DMS 273 (cell line): ENCODE measurements at regions not wholly inside any gene's neighbourhood (a gene's known extent, or its start where the extent isn't known, plus 50 kb on each side); places are given as distances from the start of the nearest gene placed in this dataset.
"Not testable (repeated sequence)": the region's sequence is repeated elsewhere in the genome, so short reads cannot be mapped to it uniquely, and the experiment has no call there.

Experiments
- DNase-seq: peaks from one replicate; lab custom pipeline; 2025; ENCODE audit not compliant: unreplicated experiment; lab: John Stamatoyannopoulos, UW

- no peak for DNase-seq
These were observed 181.7 kb upstream of the NPY2R start for GRCh38 chr4:155026715-155027114.

DNA sequence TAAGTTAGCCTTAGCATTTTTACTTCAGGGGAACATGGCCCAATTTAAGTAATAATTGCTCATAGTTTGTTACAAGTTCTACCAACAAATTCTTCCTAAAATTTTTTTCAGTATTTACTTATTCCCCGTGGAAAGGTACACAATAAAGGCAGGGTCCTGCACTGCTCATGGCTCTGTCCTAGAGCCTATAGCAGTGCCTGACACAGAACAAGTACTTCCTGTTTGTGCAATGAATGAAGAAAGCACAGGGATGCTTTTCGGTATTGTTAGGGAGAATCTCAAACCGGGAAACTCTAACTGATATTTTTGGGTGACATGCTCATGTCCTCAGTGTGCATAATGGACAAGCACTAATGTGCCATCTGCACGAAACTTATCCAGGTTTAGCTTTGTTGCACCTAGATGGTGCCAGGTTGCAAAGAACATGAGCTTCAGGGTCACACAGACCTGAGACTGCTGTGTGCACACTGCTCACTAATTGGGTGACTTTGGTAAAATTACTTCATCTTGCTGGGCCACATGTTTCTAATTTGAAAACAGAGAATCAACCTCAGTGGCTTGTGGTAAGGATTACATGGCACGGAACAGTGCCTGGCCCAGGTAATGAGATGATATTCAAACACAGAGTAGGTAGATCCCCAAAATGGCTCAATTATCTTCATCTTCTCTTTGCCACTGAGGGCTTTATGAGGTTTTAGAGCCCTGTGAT is 175.8 kb upstream of the NPY2R start:
- no peak for DNase-seq

- DNase-seq = no peak
These were observed 174.8 kb upstream of the NPY2R start for GRCh38 chr4:155033604-155034003.

GRCh38 chr4:155037031-155037430 is 171.4 kb upstream of the NPY2R start:
- DNase-seq = no peak

GRCh38 chr4:155038459-155038858 is 170.0 kb upstream of the NPY2R start:
- DNase-seq = no peak

DNA sequence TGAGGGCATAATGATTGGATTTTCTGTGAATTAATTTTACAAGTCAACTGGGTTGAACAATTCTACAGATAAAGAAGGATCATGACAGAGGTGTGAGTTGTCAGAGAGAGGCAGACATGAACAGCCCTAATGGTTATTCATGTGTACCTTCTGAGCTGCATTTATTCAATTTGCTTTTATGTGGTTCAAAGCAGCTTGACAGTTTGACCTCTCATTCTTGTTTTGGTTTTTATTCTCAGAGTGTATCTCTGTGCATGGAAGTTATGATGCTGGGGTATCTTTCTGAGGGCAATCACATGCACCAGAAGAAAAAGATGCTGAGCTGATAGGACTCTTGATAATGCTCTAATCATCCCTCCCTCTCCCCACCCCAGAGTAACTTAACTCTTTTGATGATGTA is 169.3 kb upstream of the NPY2R start:
- no peak for DNase-seq

DNA sequence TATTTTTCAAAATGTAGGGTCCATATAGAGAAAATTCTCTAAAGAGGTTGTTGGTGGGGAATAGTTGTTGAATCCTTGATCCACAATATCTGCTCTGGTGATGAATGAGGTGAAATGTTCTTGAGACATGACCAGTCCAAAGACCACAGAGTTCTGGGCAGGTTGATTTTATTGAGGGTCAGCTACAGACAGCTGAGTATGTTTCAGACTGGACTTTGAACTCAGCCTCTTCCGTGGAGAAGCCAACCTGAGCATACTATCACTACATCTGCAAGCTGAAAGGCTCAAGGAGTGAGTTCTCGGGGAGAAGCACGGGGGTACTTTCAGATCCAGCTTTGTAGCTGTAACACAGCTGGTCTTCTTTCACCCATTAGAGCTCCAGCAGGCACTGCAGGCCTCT is 168.4 kb upstream of the NPY2R start:
- DNase-seq = no peak

- no peak for DNase-seq
These were observed 166.4 kb upstream of the NPY2R start for GRCh38 chr4:155042014-155042413.

DNA sequence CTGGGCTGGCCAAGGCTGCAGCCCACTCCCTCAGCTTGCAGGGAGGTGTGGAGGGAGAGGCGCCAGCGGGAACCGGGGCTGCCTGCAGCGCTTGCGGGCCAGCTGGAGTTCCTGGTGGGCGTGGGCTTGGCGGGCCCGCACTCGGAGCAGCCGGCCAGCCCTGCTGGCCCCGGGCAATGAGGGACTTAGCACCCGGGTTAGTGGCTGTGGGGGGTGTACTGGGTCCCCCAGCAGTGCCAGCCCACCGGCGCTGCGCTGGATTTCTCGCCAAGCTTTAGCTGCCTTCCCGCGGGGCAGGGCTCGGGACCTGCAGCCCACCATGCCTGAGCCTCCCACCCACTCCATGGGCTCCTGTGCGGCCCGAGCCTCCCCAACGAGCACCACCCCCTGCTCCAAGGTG is 164.2 kb upstream of the NPY2R start:
- not testable (repeated sequence) for DNase-seq

GRCh38 chr4:155047755-155048154 is 160.7 kb upstream of the NPY2R start:
- no peak for DNase-seq

DNA sequence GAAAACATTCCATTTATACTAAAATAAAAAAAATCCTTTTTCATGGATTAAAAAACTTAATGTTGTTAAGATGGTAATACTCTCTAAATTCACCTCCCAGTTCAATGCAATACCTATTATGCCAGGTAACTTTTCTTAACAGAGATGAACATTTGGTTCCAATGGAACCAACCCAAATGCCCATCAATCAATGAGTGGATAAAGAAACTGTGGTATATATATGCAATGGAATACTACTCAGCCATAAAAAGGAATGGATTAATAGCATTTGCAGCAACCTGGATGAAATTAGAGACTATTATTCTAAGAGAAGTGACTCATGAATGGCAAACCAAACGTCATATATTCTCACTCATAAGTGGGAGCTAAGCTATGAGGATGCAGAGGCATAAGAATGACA is 154.4 kb upstream of the NPY2R start:
- DNase-seq = not testable (repeated sequence)

- no peak for DNase-seq
These were observed 148.0 kb upstream of the NPY2R start for GRCh38 chr4:155060419-155060818.

- DNase-seq = no peak
These were observed 147.6 kb upstream of the NPY2R start for GRCh38 chr4:155060873-155061272.

DNA sequence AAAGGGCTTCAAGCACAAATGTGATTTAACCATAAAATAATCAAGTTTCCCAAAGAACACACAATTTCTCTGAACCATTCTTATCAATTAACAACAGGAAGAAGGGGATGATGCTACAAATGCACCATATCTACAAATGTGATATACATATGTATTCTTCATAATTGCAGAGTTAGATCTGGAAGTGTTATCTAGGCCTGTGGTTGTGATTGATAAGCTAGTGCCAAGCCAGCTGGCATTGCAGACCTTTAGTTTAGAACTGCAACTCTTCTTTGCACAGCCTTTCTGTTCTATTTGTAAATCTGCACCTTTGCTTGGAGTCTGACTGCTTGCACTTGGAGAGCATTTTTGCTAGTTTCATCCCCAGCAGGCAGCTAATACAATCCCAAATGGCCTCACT is 145.5 kb upstream of the NPY2R start:
- DNase-seq = no peak

DNA sequence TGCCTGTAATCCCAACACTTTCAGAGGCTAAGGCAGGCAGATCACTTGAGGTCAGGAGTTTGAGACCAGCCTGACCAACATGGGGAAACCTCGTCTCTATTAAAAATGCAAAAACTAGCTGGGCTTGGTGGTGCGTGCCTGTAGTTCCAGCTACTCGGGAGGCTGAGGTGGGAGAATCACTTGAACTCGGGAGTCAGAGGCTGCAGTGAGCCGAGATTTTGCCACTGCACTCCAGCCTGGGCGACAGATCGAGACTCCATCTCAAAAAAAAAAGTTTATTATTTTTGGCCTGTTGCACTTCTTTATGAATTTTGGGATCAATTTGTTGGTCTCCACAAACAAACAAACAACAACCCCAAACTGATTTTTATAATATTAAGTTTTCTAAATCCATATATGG is 143.5 kb upstream of the NPY2R start:
- DNase-seq = not testable (repeated sequence)

- DNase-seq = no peak
These were observed 141.6 kb upstream of the NPY2R start for GRCh38 chr4:155066871-155067270.

DNA sequence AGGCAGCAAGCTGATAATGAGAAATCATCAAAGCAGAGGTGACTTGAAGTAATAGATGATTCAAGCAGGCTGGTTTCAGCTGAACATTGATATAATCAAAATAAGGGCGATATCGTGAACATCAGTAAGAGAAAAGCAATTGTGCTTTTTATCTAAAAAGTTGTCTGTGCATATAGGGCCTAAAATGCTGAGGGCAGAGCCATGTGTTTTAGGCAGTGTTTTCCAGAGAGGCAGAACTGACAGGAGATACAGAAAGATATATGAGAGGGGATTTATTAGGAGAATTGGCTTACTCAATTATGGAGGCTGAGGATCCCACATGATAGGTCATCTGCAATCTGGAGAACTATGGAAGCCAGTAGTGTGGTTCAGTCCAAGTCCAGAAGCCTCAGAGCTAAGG is 136.5 kb upstream of the NPY2R start:
- no peak for DNase-seq

DNA sequence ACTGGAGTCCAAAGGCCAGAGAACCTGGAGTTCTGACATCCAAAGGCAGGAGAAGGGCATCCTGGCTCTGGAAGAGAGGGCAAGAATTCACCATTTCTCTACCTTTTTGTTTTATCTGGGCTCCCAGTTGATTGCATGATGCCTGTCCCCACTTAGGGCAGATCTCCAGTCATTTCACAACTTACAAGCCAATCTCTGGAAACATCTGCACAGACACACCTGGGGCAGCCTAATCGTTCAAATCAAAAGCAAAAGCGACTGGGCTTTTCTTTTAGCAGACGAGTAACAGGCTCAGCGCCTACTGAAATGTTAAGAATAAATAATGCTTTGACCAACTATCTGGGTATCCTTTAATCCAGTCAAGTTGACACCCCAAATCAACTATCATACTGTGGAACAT is 136.0 kb upstream of the NPY2R start:
- DNase-seq = no peak

GRCh38 chr4:155073852-155074251 is 134.6 kb upstream of the NPY2R start:
- DNase-seq = no peak

DNA sequence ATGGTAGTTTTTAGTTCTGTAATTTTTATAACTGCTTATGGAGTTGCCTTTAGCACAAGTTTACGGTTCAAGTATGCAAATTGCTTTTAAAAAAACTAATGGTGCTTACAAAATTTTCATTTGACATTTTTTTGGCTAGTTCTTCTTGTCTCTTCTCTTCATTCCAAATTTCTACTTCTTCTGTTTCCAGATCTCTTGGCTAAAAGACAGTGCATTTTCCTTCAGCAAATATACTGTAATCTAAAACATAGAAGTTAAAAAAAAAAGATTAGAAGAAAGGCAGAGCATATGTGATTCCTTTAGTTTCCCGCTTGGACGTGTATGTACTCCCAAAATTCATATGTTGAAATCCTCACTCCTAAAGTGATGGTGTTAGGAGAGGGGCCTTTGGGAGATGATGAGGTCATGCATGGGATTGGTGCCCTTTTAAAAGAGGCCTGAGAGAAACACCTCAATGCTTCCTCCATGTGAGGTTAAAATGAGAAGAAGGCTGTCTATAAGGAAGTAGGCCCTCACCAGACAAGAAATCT is 132.1 kb upstream of the NPY2R start:
- no peak for DNase-seq

GRCh38 chr4:155077452-155078229 is 130.8 kb upstream of the NPY2R start:
- no peak for DNase-seq

DNA sequence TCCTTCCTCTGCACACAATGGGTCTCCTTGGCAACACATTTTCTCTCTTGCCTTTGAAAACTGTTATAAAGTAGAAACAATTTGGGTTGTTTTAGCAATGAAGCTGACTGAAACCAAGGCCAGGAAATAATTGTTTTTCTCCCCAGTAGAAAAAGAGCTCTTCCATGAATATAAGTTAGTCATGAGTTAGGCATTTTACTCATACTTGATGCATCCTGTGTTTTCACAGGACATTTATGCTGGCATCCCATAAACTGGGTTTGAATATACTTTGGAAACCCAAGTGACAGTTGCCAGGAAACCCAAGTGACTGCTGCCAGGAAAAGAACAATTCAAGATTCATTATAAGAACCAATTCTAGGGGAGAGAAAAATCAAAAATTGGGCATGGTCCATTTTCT is 128.6 kb upstream of the NPY2R start:
- no peak for DNase-seq
